Myocyte (in vitro differentiated cells): ENCODE measurements at regions not wholly inside any gene's neighbourhood (a gene's known extent, or its start where the extent isn't known, plus 50 kb on each side); places are given as distances from the start of the nearest gene placed in this dataset.
"Not testable (repeated sequence)": the region's sequence is repeated elsewhere in the genome, so short reads cannot be mapped to it uniquely, and the experiment has no call there.

Experiments used
- DNase-seq: peaks from one replicate; pipeline ENCODE4 v3.0.0-alpha.2; 2012; ENCODE audit warnings: low read depth

DNA sequence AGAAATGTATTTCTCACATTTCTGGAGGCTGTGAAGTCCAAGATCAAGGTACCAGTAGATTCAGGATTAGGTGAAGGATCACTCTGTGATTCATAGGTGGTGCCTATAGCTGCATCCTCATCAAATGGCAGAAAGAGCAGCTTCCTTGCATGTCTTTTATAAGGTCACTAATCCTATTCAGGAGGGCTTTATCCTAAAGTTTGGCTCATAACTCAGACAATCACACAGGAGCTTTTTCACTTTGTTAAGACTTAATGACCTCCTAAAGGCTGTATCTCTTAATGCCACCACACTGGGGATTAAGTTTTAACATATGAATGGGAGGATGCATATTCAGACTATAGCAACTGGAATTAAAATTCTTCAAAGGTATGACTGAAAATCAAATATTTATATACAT is 861.1 kb downstream of the DACH1 start:
- no peak for DNase-seq

DNA sequence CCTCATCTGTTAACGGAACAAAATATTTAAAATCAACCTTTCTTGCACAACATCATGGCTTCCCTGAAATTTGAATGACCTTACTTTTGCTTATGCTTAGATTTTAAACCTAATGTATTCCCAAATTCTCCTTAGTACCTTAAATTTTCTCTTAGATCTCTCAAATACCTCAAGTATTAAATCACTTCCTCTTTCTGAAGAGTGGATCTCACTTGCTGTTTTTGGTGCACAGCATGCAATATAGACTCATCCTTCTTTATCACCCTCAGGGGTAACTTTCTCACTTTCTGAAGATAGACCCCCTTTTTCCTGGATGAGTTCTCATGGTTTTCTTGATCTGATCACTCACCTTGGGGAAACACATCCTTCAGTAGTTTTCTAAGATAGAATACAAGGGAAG is 871.7 kb downstream of the DACH1 start:
- DNase-seq, result no peak

DNA sequence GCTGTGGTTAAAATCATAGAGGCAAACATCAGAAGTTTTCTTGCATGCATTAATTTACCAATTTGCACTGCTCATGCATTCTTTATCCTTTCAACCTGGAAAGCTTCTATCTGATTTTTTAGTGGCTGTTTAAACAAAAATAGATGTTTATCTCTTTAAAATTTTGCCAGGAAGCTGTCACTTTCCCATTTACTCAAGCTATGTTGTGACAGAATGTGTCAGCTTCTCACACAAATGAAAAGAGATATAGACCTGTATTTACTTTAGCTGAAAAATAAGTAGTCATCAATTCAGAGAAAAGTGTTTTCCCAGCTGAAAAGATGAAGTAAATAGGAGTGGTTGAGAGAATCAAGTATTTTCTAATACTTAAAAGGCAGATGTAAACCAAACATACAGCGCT is 872.8 kb downstream of the DACH1 start:
- DNase-seq, result no peak

DNA sequence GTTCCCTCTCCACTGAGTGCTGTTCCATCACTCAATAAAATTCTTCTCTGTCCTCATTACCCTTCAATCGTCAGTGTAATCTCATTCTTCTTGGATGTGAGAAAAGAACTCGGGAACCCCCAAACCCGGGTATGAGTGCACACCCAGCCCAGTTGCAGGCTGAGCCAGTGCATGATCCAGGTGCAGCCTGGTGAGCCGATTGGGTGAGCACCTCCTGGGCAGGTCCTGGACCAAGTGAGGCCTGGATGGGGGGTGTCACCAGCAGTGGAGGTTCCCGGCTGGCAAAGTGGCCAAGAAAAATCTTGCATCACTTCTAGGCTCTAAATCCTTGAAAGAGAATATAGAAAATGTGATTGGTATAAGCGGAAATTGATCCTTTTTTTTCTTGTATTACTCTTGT is 878.8 kb upstream of the KLHL1 start:
- DNase-seq, result no peak

DNA sequence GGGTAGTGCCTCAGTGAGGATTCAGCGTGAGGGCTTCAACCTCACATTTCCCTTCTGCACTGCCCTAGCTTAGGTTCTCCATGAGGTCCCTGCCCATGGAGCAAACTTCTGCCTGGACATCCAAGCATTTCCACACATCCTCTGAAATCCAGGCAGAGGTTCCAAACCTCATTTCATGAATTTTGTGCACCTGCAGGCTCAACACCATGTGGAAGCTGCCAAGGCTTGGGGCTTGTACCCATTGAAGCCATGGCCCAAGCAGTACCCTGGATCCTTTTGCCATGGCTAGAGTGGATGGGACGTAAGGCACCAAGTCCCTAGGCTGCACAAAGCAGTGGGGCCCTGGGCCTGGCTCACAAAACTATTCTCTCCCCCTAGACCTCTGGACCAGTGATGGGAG is 877.1 kb upstream of the KLHL1 start:
- no peak for DNase-seq

DNA sequence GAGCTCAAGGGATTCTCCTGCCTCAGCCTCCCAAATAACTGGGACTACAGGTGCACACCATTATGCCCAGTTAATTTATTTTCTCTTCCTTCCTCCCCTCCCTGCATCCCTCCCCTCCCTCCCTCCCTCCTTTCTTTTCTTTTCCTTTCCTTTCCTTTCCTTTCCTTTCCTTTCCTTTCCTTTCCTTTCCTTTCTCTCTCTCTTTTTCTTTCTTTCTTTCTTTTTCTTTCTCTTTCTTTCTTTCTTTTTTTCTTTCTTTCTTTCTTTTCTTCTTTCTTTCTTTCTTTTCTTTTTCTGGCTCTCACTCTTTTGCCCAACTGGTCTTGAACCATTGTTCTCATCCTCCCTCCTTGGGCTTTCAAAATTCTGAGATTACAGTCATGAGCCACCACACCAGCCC is 873.0 kb upstream of the KLHL1 start:
- DNase-seq, result not testable (repeated sequence)

DNA sequence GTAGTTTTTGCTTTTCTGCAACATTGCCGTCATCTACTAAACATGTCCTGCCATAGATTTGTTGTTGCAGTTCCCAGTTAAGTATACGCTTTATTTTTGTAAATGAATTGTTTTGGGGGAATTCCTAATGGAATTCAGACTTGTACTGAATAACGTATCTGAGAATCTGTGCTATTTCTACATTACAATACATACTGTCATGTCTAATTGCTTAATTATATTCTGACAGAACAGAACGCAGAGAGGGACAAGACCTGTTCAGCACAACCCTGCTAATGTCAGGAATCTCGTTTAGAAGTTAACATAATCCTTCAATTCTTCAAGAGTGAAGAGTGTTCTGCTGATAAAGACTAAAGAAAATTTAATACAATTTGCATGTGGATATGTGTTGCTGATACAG is 861.1 kb upstream of the KLHL1 start:
- DNase-seq, result no peak

DNA sequence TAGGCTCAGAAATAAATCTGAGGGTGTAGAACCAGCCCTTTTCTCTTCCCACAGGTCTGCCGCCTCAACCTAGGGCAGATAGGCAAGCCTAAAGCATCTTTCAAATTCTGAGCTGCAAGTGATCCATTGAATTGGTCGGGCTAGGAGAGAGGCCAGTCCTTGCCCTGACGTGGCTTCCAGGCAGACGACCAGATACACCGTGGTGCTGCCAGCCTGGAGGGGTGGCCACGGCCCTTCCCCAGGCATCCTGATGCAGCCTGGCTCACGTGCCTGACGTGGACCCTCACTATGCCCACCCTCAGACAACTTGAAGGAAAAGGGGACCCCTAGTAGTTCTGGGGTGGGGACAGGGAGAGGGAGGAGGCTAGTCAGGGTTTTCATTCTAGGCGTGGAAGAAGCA is 859.3 kb upstream of the KLHL1 start:
- DNase-seq, result no peak

DNA sequence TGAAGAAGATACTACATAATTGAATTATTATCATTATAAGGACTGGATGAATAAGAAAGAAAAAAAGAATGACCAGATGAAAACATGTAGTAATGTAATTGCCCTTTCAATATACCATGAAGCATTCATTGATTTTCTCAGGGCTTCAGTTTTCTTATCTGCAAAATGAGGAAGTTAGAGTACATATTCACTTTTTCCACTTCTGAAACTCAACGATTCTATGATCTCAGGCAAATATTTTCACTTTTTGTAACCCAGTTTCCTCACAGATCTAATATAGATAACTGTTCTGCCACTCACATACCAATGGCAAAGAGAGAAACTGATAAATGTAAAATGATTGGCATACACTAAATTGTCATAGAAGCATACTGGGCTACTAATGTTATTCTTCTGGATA is 856.6 kb upstream of the KLHL1 start:
- DNase-seq, result no peak

DNA sequence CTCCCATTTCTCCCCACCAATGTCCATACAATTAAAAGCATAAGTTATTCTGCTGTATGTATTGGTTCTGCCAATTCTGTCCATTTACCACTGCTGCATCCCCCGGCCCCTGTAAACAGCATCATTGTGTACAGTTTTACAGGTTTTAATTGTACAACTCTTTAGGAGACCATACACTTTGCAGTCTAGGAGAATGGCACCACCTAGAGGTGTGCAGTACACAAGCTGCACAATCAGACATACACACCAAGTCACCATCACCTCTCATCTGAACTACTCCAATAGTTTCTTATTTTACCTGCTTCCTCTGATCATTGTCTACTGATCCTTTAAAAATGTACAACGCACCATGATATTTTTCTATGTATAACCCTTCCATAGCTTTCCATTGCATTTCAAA is 855.9 kb upstream of the KLHL1 start:
- DNase-seq, result no peak

DNA sequence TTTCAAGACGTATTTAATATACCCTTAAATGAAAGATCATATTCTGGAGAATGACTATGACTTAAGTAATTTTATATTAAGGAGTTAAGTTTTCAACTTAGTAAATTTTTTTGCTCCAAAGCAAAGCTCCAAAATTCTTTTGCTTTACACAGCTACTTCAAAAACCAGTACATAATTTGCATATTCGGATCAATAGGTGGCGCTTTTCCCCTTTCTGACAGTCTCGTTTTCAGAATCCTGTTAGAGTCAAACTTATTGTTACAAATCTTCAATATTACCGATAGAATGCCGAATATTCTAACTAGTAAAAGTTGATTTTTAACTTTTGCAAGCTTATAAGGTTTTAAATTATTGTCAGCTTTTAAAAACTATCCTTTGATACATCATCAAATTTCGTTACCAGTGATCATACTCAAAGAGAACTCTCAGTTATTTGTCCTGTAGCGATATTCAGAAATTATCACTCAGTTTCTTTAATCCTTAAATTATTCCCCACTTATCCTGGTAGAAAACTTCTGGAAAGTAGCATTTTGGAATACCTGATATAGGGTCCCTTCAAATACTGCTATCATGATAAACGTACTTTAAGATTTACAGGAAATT is 852.7 kb upstream of the KLHL1 start:
- DNase-seq, result peak; percentile 16

DNA sequence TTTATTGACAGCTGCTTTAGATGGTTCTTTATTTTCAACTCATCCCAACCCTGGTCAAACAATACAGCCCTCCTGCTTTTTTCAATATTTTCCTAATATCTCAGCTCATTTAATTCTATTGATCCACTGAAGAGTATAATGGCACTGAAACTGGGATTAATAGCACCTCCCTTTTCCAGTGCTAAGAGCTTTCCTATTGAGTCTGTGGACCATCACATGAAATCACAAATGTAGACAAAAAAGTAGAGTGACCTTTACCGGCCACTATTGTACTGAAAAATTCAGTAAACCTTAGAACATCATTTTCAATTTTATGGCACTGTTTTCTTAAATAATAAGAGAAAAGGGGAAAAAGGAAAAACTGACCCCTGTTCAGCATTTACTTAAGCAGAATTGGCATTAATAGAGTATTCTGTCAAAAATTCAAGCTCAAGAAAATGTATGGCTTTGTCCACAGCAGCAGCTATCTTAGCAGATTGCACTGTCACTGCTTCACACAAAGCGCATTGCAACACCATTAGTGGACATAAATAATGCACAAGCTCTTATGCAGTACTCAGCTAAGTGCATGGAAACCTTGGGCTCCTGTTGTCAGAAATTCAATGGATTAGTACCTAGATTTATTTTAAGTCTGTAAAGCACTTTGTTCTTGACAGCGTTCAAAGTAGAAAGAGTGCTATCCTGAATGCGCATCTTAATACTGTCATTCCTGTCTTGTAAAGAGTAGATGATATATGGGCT is 851.0 kb upstream of the KLHL1 start:
- DNase-seq, result no peak

DNA sequence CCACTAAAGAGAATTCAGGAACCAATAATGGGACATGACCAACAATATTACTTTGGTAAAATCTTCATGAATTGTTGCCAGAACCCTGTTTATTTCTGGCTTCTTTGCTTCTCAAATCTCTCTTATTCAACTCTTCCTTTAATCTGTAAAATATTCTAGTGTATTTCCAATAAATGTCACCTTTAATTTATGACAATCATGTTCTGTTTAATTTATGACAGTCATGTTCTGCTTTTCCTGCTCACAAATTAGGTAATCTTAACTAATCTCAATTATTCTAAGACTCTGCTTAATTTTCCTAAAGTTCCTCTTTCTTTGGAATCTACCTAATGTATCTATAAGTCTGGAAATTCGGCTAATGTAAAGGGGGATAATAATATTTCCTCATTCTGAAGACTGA is 847.6 kb upstream of the KLHL1 start:
- DNase-seq, result no peak

DNA sequence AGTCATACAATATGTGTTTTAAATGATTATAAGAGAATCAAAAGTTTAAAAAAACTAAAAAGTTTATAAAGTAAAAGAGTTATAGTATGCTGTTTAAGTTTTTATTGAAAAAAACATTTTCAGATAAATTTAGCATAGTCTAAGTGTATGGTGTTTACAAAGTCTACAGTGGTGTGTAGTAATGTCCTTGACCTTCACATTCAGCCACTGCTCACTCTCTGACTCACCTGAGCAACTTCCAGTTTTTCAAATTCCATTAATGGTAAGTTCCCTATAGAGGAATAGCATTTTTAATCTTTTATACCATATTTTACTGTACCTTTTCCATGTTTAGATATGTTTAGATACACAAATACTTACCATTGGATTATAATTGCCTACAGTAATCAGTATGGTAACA is 842.4 kb upstream of the KLHL1 start:
- no peak for DNase-seq

DNA sequence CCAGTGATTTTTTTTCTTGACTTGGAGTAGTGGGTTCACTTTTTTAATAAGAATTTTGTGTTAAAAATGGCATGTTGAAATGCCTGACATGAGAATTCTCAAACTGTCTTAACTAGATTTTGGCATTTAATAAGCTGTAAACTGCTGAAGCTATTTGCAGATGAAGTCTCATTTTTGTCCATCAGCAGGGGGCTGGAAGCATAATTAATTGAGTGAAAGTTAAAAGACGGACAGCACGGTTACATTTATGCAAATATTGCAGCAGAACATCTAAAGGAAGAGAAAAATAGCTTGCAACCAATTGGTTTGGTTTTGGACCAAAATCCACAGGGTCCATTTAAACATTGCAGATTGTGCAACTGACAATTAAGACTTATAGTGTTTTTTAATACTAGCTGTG is 837.3 kb upstream of the KLHL1 start:
- DNase-seq, result no peak

DNA sequence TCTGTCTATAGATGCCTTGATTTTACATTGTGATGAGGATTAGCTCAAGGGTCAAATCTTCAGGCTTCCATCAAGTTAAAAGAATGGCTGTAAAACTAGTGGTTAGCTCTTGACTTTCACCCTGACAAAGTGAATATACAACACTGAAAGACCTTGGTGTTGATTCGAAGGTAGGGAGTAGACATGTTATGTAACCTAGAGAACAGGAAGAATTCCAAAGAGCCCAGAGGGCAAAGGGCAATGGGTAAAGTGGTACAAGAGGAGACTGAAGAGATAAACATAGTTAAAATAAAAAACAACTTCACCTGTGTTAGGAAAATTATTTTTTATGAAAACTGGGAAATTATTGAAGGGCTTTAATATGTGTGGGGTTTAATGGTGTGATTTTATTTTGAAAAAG is 833.2 kb upstream of the KLHL1 start:
- no peak for DNase-seq

DNA sequence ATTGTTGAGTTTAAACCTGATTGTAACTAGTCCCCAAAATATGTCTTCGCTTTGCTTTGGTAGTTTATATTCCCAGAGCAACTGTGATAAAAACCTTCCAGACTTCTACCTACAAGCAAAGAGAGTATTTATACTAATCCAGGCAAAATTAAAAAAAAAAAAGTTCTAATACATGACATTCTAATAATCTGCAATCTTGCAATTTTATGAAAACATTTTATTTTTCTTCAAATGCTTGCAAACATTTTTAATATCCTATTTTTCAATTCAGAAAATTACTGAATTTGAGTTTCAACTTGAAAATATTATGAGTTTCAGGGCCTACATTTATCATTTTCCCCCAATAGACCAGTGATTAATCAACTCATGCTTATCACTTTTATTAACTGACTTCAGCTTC is 830.2 kb upstream of the KLHL1 start:
- DNase-seq, result no peak

DNA sequence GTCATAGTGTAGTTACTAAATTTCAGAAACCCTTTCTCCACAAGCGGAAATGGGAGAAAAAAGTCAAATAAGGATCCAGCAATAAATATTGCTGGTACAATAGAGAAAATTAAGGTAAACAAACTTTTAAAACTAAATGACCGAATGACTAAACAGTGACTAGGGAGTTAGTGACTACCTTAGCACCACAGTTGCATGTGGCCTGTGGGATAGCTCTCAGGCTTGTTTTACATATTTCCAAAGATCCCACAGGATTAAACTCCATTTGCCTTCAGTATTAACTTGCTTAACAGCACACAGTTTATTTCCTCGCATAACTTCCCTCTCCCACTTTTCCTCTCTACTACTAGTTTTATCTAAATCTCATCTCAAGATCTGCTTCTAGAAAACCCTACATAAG is 824.3 kb upstream of the KLHL1 start:
- DNase-seq, result no peak

DNA sequence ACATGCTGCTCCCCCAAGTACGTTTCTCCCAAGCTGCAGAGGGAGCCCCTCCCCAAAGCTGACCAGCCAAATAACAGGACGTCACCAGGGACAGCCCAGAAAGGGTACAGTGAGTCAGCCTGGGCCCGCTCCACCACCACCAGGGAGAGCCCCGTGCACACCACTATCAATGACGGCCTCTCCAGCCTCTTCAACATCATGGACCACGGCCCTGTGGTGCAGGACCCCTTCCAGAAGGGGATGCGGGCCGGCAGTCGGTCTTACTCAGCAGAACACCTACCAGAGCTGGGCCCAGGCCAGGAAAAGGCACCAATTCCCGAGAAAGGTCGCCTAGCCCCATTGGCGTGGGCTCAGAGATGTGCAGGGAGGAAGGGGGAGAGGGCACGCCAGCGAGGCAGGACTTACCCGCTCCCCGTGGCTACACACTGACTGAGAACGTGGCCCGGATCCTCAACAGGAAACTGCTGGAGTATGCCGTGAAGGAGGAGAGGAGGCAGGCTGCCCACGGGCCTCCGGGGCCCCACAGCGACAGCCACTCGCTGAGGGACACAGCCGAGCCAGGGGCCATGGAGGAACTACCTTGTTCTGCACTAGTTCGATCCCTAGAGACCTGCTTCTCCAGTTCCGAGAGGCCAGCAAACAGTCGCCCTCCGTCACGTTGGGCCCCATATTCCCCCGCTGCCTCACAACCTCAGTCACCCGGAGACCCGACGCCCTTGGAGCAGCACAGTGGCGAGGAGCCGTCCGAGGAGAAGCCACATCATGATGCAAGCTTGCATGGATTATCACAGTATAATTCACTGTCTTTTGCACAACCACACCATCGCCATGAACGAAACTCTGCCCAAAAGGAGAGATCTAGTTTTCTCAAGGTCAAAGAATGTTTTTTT is 815.9 kb upstream of the KLHL1 start:
- no peak for DNase-seq

DNA sequence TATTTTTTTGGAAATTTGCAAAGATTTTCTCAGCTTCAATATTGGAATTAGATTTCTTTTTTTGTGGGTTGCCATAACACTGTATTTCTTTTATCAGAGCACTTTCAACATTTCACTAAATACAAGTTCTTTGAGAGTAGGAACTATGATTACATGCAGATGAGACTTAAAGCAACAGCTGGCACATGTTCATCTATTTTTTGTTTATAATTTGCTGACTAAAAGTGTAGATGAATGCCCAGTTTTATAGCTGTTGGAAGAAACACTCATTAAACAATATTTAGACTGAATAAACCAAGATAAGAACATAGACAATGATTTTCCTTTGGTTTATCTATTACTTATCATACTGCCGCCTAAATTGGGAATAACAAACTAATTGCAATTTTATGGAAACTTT is 803.0 kb upstream of the KLHL1 start:
- no peak for DNase-seq

DNA sequence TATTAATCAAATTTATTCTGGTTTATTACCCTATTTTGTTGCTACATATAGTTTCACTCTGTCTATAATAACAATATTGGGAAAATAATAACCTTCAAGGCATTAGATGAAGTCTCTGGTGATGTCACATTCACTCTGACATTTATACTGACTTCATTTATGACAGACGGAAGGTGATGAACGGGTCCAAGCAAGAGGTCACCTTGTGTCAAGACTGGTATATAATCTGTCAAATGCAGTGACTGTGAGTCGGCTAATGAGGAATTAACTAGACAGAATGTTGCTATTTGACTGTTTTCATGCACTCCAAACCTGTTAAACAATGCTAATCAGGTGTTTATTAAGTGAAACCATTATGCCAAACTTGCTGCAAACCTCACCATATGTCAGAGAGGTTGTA is 800.5 kb upstream of the KLHL1 start:
- DNase-seq, result no peak

DNA sequence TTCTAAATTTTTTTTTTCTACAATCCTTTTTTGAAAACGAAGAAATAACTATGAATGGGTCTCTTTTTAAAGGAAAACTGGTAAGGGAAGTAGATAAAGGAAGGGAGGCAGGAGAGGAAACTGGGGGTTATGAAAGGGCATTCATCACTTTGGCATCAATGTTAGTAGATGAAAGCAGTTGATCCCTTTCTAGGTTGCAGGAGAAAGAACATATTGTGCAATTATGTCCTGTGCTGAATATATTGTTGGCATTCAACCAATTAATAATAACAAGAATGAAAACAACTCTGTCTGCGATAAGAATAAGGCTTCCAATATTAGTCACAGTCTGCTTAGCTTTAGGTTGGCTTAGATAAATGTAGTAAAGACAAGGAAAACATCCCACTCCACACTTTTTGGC is 796.8 kb upstream of the KLHL1 start:
- no peak for DNase-seq

DNA sequence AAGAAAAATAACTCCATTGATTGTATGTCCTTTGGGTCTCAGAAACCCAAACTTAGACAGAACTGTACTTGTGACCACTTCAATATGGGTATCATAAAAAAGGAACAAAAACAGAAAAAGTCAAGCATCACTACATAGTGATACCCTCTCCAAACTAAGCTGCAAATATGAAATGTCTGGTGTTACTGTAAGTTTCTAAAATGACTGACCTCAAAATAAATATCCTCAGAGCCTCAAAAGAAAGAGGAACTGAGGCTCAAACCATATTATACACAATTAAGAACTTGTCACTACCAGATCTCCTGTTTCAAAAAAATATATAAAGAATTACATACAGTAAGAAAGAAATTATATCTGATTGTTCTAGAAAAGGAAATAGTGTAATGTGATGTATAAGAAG is 787.9 kb upstream of the KLHL1 start:
- no peak for DNase-seq
